Neutrophil (primary cell): ENCODE measurements at regions not wholly inside any gene's neighbourhood (a gene's known extent, or its start where the extent isn't known, plus 50 kb on each side); places are given as distances from the start of the nearest gene placed in this dataset.
"Not testable (repeated sequence)": the region's sequence is repeated elsewhere in the genome, so short reads cannot be mapped to it uniquely, and the experiment has no call there.

Experiments used
- H3K27ac ChIP-seq: fragments of 200-600 bp; sonication (generic); 2 replicates; pipeline ENCODE4 v1.5.1; 2016; ENCODE audit warnings: mild to moderate bottlenecking, moderate library complexity
- H3K27me3 ChIP-seq: fragments of 200-600 bp; sonication (generic); 2 replicates; pipeline ENCODE4 v1.6.0; 2016; ENCODE audit warnings: mild to moderate bottlenecking
- H3K36me3 ChIP-seq: fragments of 200-600 bp; sonication (generic); 2 replicates; pipeline ENCODE4 v1.5.1; 2017
- H3K4me1 ChIP-seq, 2 experiments: fragments of 200-600 bp in 1 of 2; sonication (generic) in 1 of 2; 1 replicate in 1 of 2; 2 replicates in 1 of 2; pipeline versions ENCODE4 v1.5.1 to v1.6.1; 2013 to 2016; ENCODE audit warnings: low read depth in 1 of 2, low read length in 1 of 2, mild to moderate bottlenecking in 1 of 2, moderate library complexity in 1 of 2; ENCODE audit not compliant: control insufficient read depth in 1 of 2, insufficient read depth in 1 of 2
- H3K4me3 ChIP-seq, 2 experiments: fragments of 200-600 bp in 1 of 2; sonication (generic) in 1 of 2; 1 replicate in 1 of 2; 2 replicates in 1 of 2; pipeline ENCODE4 v1.5.1; 2013 to 2016; ENCODE audit warnings: low read depth in 1 of 2, low read length in 1 of 2, mild to moderate bottlenecking in 1 of 2, moderate library complexity in 1 of 2
- H3K9me3 ChIP-seq: fragments of 200-600 bp; sonication (generic); 2 replicates; pipeline ENCODE4 v1.5.1; 2016
- TF ChIP-seq, protein P1 (sequence below): fragments of 200-600 bp; sonication (generic); IDR thresholded peaks from 2 replicates; pipeline ENCODE4 v1.5.1; 2016; ENCODE audit warnings: antibody characterized with exemption

DNA sequence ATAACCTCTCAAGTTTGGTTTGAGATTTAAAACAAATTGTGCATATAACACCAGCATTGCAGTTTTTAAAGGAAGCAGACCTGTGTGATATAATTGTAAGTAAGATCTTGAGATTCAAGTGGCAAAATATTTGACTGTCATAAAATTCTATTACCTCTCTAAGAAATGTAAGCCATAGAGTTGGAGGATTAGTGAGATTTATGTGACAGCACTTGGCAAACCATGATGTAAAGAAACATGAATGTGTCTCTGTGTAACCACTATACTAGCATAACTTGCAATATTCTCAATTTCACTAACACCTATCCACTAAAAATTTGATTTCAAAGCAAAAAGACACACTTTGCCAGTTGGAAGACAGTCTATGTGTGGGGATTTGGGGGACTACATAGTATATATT is 190.2 kb upstream of the SSTR4 start:
- H3K36me3 ChIP-seq, result no peaks in the 10 kb centered on the region
- TF ChIP-seq, protein P1, sequence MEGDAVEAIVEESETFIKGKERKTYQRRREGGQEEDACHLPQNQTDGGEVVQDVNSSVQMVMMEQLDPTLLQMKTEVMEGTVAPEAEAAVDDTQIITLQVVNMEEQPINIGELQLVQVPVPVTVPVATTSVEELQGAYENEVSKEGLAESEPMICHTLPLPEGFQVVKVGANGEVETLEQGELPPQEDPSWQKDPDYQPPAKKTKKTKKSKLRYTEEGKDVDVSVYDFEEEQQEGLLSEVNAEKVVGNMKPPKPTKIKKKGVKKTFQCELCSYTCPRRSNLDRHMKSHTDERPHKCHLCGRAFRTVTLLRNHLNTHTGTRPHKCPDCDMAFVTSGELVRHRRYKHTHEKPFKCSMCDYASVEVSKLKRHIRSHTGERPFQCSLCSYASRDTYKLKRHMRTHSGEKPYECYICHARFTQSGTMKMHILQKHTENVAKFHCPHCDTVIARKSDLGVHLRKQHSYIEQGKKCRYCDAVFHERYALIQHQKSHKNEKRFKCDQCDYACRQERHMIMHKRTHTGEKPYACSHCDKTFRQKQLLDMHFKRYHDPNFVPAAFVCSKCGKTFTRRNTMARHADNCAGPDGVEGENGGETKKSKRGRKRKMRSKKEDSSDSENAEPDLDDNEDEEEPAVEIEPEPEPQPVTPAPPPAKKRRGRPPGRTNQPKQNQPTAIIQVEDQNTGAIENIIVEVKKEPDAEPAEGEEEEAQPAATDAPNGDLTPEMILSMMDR, result no peak
- no peaks in the 10 kb centered on the region for H3K27me3 ChIP-seq
- no peak overlapping the region for H3K4me3 ChIP-seq
- no peak overlapping the region for H3K27ac ChIP-seq
- no peaks in the 10 kb centered on the region for H3K4me1 ChIP-seq
- no peaks in the 10 kb centered on the region for H3K9me3 ChIP-seq

DNA sequence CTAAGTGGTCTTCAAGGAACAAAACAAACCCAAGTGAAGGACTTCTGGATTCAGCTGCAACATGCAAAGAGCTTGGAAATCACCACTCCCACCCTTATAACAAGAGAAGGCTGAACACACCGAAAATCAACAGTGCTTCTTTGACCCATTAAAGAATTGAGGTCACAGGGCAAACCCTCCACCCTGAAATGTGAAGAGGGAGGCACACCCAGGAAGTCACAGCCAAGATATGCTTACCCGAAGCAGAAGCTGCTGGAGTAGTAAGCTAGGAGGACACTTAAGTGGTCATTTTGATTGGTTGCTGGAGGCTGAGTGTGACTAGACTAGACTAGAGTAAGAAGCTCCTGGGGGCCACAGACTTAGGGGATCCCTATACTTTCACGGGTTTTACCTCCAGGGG is 188.2 kb upstream of the SSTR4 start:
- Histone ChIP-seq H3K4me3 (no peak overlapping the region), H3K27ac (no peak overlapping the region), H3K4me1 (no peaks in the 10 kb centered on the region), H3K27me3 (peaks cover 2% of the 10 kb centered on the region), H3K9me3 (no peaks in the 10 kb centered on the region), H3K36me3 (no peaks in the 10 kb centered on the region)
- TF ChIP-seq, protein P1, result no peak

DNA sequence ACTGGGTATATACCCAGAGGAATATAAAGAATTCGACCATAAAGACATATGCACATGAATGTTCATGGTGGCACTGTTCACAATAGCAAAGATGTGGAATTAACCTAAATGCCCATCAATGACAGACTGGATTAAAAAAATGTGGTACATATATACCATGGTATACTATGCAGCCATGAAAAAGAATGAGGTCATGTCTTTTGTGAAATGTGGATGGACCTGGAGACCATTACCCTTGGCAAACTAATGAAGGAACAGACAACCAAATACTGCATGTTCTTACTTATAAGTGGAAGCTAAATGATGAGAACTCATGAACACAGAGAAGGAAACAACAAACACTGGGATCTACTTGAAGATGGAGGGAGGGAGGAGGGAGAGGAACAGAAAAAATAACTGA is 186.7 kb upstream of the SSTR4 start:
- H3K9me3 ChIP-seq, result no peaks in the 10 kb centered on the region
- no peak overlapping the region for H3K4me3 ChIP-seq
- peaks cover 6% of the 10 kb centered on the region for H3K27me3 ChIP-seq
- H3K27ac ChIP-seq, result no peak overlapping the region
- no peaks in the 10 kb centered on the region for H3K36me3 ChIP-seq
- H3K4me1 ChIP-seq, result no peaks in the 10 kb centered on the region
- TF ChIP-seq, protein P1, result no peak

DNA sequence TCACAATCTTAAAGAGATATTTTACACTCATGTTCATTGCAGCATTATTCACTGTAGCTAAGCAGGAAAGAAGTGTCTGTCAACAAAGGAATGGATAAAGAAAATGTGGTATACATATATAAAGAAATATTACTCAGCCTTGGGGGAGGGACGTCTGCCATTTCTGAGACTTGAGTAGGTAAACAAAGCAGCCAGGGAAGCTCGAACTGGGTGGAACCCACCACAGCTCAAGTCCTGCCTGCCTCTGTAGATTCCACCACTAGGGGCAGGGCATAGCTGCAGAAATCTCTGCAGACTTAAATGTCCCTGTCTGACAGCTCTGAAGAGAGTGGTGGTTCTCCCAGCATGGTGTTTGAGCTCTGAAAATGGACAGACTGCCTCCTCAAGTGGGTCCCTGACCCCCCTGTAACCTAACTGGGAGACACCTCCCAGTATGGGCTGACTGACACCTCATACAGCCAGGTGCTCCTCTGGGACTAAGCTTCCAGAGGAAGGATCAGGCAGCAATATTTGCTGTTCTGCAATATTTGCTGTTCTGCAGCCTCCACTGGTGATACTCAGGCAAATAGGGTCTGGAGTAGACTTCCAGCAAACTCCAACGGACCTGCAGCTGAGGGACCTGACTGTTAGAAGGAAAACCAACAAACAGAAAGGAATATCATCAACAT is 183.3 kb upstream of the SSTR4 start:
- not testable (repeated sequence) for H3K4me1 ChIP-seq, H3K4me3 ChIP-seq, H3K36me3 ChIP-seq, H3K27me3 ChIP-seq, H3K27ac ChIP-seq, H3K9me3 ChIP-seq

DNA sequence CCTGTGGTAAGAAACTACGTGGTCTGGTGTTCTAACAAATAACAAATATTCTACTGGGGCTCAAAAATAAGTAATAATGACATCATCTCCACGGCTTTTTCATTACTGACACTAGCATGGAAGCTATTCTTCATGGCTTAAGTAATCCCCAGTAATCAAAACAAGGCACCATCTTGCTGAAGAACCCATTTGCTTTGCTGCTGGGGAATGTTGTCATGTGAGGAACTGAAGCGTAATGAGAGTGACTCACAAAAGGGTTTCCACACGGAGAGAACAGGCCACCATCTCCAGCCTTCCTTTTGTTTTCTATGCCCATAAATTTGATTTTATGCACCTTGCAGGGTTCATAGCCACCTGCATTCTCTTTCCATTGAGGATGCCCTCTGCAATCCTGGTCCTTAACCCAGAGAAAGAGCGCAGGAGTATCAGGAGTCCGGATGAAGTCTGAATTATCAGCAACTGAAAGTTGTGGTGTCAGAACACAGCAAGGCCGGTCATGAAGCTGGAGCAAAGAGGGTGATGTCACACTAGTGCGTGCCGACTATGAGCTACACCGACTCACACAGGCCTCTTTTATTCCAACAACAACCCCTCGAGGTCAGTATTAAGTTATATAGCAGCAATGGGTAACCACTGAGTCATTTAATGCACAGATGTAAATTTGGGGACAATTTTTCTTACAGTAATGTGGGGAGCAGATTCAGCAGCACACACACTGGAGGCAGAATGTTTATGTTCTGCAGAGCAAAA is 173.7 kb upstream of the SSTR4 start:
- H3K4me1 ChIP-seq, result no peaks in the 10 kb centered on the region
- no peaks in the 10 kb centered on the region for H3K9me3 ChIP-seq
- TF ChIP-seq, protein P1, result no peak
- H3K27ac ChIP-seq, result no peak overlapping the region
- H3K27me3 ChIP-seq, result peaks cover 5% of the 10 kb centered on the region
- no peaks in the 10 kb centered on the region for H3K36me3 ChIP-seq
- H3K4me3 ChIP-seq, result no peak overlapping the region

DNA sequence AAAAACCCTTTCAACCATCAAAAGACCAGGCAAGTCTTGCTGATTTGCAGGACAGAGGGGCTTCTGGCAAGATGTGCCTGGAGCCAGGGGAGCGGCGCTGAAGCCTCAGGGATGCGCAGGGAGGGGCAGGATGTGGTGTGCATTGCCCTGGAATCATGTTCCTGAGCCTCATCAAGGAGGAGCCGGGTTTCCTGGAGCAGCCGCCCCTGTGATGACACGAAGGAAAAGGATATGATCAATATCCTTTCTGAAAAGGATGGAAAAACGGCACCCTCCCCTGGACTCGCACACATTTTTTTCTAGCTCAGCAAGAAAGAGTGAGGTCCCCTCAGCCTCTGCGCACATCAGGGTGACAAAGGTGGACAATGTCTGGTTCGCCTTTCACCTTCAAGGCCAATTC is 173.1 kb upstream of the SSTR4 start:
- Histone ChIP-seq H3K9me3 (no peaks in the 10 kb centered on the region), H3K4me3 (no peak overlapping the region), H3K36me3 (no peaks in the 10 kb centered on the region), H3K4me1 (no peaks in the 10 kb centered on the region), H3K27me3 (peaks cover 5% of the 10 kb centered on the region), H3K27ac (no peak overlapping the region)
- TF ChIP-seq, protein P1, result no peak
